ENCODE measurements at regions not wholly inside any gene's neighbourhood (a gene's known extent, or its start where the extent isn't known, plus 50 kb on each side); places are given as distances from the start of the nearest gene placed in this dataset.

DNA sequence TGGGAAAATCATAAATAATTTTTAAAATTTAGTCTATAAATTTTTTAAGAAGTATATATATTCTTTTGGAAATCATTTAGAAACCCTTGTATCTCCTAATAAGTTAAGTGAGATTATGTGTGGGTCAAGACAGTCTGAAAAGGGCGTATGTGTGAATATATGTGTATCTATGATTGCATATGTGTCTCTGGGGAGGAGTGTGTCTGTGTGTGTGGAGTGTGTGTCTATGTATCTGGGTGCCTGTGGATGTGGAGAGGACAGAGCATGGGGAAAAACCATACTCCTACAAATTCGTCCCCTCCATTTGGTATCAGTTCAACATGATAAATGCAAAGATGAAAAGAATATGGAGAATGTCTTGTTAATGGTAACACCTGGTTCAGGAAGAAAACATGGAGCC is 342.0 kb upstream of the ACTBL2 start:
- Mint-ChIP-seq H3K4me3 (no peak overlapping the region), H3K4me1 (no peaks in the 10 kb centered on the region), H3K27ac (no peak overlapping the region), H3K9me3 (ENCODE audit: insufficient read depth) (no peaks in the 10 kb centered on the region), H3K27me3 (no peaks in the 10 kb centered on the region)
- Histone ChIP-seq H3K79me2 (ENCODE audit: control insufficient read depth, insufficient read depth, low read length) (no peaks in the 10 kb centered on the region), H3K9me3 (ENCODE audit: control extremely low read depth in 1 of 3, control insufficient read depth in 2 of 3, insufficient read depth in 1 of 3, low read length in 2 of 3) (no peaks in the 10 kb centered on the region), H3K9ac (ENCODE audit: low read length) (no peak overlapping the region), H2AFZ (ENCODE audit: insufficient read depth, low read depth, low read length, poor library complexity, severe bottlenecking) (no peak overlapping the region), H4K20me1 (ENCODE audit: control insufficient read depth, insufficient read depth, low read length, poor library complexity, severe bottlenecking) (no peaks in the 10 kb centered on the region), H3K36me3 (replicated peaks in 1 of 2; ENCODE audit: control extremely low read depth in 1 of 2, control insufficient read depth in 1 of 2, extremely low read depth in 1 of 2, insufficient read depth in 2 of 2, low read length in 1 of 2) (no peaks in the 10 kb centered on the region), H3K4me1 (ENCODE audit: control insufficient read depth in 2 of 2, insufficient read depth in 2 of 2, low read length in 2 of 2) (no peaks in the 10 kb centered on the region), H3K4me2 (replicated peaks; ENCODE audit: low read depth, low read length, poor library complexity, severe bottlenecking) (no peak overlapping the region), H3K27me3 (replicated peaks in 1 of 4; ENCODE audit: control extremely low read depth in 1 of 4, control insufficient read depth in 3 of 4, insufficient read depth in 4 of 4, low read length in 3 of 4) (no peaks in the 10 kb centered on the region), H3K4me3 (ENCODE audit: control extremely low read depth in 1 of 5, extremely low read depth in 1 of 5, insufficient read depth in 1 of 5, low read depth in 2 of 5, low read length in 4 of 5) (no peak overlapping the region), H3K27ac (ENCODE audit: low read length in 2 of 2) (no peak overlapping the region)
- TF ChIP-seq, protein P1, sequence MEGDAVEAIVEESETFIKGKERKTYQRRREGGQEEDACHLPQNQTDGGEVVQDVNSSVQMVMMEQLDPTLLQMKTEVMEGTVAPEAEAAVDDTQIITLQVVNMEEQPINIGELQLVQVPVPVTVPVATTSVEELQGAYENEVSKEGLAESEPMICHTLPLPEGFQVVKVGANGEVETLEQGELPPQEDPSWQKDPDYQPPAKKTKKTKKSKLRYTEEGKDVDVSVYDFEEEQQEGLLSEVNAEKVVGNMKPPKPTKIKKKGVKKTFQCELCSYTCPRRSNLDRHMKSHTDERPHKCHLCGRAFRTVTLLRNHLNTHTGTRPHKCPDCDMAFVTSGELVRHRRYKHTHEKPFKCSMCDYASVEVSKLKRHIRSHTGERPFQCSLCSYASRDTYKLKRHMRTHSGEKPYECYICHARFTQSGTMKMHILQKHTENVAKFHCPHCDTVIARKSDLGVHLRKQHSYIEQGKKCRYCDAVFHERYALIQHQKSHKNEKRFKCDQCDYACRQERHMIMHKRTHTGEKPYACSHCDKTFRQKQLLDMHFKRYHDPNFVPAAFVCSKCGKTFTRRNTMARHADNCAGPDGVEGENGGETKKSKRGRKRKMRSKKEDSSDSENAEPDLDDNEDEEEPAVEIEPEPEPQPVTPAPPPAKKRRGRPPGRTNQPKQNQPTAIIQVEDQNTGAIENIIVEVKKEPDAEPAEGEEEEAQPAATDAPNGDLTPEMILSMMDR (IDR thresholded peaks at IDR 0.05) = no peak
- no peak for TF ChIP-seq EZH2 (IDR thresholded peaks at IDR 0.05; ENCODE audit: borderline replicate concordance, insufficient read depth, low read depth, low read length, poor library complexity, severe bottlenecking)
- intact Hi-C loops (cut with micrococcal nuclease) = no loop called here
- ATAC-seq (ENCODE audit: low read depth) (no peak), DNase-seq (no peak)
- ChIA-PET CTCF (no interaction called here), POLR2A (no interaction called here)
- 88% methylated on average over 1 of the region's 2 CpGs for WGBS (ENCODE audit: insufficient coverage)

DNA sequence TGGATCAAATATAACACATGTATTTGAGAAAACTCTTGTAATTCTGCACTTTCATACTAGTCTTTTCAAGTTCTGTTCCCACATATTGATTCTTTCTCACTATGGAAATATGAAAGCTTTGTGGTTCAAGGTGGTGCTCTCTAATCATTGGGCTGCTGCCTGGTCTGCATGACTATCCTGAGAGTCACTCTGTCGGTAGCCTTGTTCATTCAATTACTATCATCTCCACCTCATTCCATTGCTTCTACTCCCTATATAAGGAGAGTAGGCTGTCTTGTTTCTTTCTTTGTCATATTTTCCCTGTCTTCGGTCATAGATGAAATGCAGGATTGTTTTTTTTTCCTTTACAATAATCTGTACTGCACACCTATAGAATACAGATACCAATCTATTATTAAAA is 341.4 kb upstream of the ACTBL2 start:
- H3K4me1 Mint-ChIP-seq = no peaks in the 10 kb centered on the region
- H3K4me3 Mint-ChIP-seq = no peak overlapping the region
- POLR2A ChIA-PET = no interaction called here
- no peaks in the 10 kb centered on the region for H3K9me3 Mint-ChIP-seq (ENCODE audit: insufficient read depth)
- H3K27ac Mint-ChIP-seq = no peak overlapping the region
- CTCF ChIA-PET = no interaction called here
- ATAC-seq (ENCODE audit: low read depth) (no peak), DNase-seq (no peak)
- Histone ChIP-seq H3K9me3 (ENCODE audit: control extremely low read depth in 1 of 3, control insufficient read depth in 2 of 3, insufficient read depth in 1 of 3, low read length in 2 of 3) (no peaks in the 10 kb centered on the region), H4K20me1 (ENCODE audit: control insufficient read depth, insufficient read depth, low read length, poor library complexity, severe bottlenecking) (no peaks in the 10 kb centered on the region), H3K4me1 (ENCODE audit: control insufficient read depth in 2 of 2, insufficient read depth in 2 of 2, low read length in 2 of 2) (no peaks in the 10 kb centered on the region), H3K36me3 (replicated peaks in 1 of 2; ENCODE audit: control extremely low read depth in 1 of 2, control insufficient read depth in 1 of 2, extremely low read depth in 1 of 2, insufficient read depth in 2 of 2, low read length in 1 of 2) (no peaks in the 10 kb centered on the region), H2AFZ (ENCODE audit: insufficient read depth, low read depth, low read length, poor library complexity, severe bottlenecking) (no peak overlapping the region), H3K4me3 (ENCODE audit: control extremely low read depth in 1 of 5, extremely low read depth in 1 of 5, insufficient read depth in 1 of 5, low read depth in 2 of 5, low read length in 4 of 5) (no peak overlapping the region), H3K27ac (ENCODE audit: low read length in 2 of 2) (no peak overlapping the region), H3K79me2 (ENCODE audit: control insufficient read depth, insufficient read depth, low read length) (no peaks in the 10 kb centered on the region), H3K27me3 (replicated peaks in 1 of 4; ENCODE audit: control extremely low read depth in 1 of 4, control insufficient read depth in 3 of 4, insufficient read depth in 4 of 4, low read length in 3 of 4) (no peaks in the 10 kb centered on the region), H3K9ac (ENCODE audit: low read length) (no peak overlapping the region), H3K4me2 (replicated peaks; ENCODE audit: low read depth, low read length, poor library complexity, severe bottlenecking) (no peak overlapping the region)
- WGBS (ENCODE audit: insufficient coverage) = no CpG with 5 or more reads among the region's 2 CpGs
- no peaks in the 10 kb centered on the region for H3K27me3 Mint-ChIP-seq
- intact Hi-C loops (cut with micrococcal nuclease) = no loop called here
- TF ChIP-seq EZH2 (IDR thresholded peaks at IDR 0.05; ENCODE audit: borderline replicate concordance, insufficient read depth, low read depth, low read length, poor library complexity, severe bottlenecking) = no peak
- TF ChIP-seq, protein P1 (IDR thresholded peaks at IDR 0.05) = no peak
